Testis (tissue), 2 donors: ENCODE measurements at regions not wholly inside any gene's neighbourhood (a gene's known extent, or its start where the extent isn't known, plus 50 kb on each side); places are given as distances from the start of the nearest gene placed in this dataset.

Experiments used
- DNase-seq: peaks from one replicate; pipeline ENCODE4 v3.0.0-alpha.2; 2019
- H3K27ac ChIP-seq, 2 donors: fragments of 200-600 bp; sonication (generic); one replicate each; pipeline ENCODE4 v1.5.1; 2019
- H3K27me3 ChIP-seq: fragments of 200-600 bp; sonication (generic); one replicate; pipeline ENCODE4 v1.5.1; 2019
- H3K36me3 ChIP-seq: fragments of 200-600 bp; sonication (generic); one replicate; pipeline ENCODE4 v1.5.1; 2017; ENCODE audit warnings: low read depth; ENCODE audit errors: missing control alignments
- H3K4me1 ChIP-seq: fragments of 200-600 bp; sonication (generic); one replicate; pipeline ENCODE4 v1.5.1; 2019
- H3K4me3 ChIP-seq, 2 donors: fragments of 200-600 bp; sonication (generic); one replicate each; pipeline ENCODE4 v1.5.1; 2017 to 2019
- H3K9me3 ChIP-seq: fragments of 200-600 bp; sonication (generic); one replicate; pipeline ENCODE4 v1.5.1; 2017
- POLR2A ChIP-seq: fragments of 450-650 bp; IDR thresholded peaks from one replicate; pipeline ENCODE4 v1.6.1; 2017; ENCODE audit warnings: antibody characterized with exemption, mild to moderate bottlenecking, moderate library complexity
- WGBS, 2 donors: methylation state at CpG; one replicate each; pipeline ENCODE4 v1.1.5; 2018; 5-methylcytosine and 5-hydroxymethylcytosine counted together
- intact Hi-C: fragments of 100-400 bp; cut with DNase I; formaldehyde crosslinking; loops from one replicate; pipeline ENCODE4 v1.15.1; 2023; ENCODE audit warnings: low total_unique reads
- TF ChIP-seq, protein P1 (sequence below), 3 experiments: fragments of 450-650 bp in 2 of 3; fragments of 200-600 bp in 1 of 3; sonication (generic) in 1 of 3; IDR thresholded peaks; one replicate each; pipeline ENCODE4 v1.5.1; 2016 to 2019; ENCODE audit warnings: antibody characterized with exemption in 3 of 3, mild to moderate bottlenecking in 2 of 3, moderate library complexity in 1 of 3

DNA sequence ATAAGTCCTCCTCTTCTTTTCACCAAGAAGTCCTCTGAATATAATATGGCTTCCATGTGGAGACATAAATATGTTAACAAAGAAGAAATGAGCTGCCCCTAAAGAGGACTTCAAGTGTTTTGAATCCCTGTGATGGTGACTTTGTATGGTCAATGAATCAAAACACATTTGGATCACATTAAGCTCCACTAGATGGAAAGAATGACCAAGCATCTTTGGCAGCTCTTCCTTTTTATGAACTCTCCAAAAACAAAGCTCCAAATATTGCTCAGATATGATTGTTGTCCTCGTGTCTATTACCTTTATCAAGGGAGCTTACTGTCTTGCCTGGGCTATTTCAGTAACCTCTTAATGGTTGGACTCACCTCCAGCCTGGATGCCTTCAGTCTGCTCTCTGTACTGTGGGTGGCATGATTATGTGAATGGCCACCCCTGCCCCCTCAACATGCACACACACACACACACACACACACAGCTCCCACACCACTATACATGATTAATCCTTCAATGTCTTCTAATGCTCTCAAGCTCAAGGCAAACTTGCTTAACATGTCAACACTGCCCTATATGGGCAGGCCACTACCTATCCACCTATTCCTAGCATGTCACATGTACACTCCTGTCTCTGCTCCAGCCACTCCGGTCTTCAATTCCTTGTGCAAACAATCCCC lies 346.6 kb upstream of the SALL1 start:
- no peaks in the 10 kb centered on the region for H3K4me1 ChIP-seq
- H3K27me3 ChIP-seq = no peaks in the 10 kb centered on the region
- 67% methylated on average over 2 of the region's 2 CpGs for WGBS, 2 donors
- no peaks in the 10 kb centered on the region for H3K9me3 ChIP-seq
- no peak overlapping the region for H3K4me3 ChIP-seq
- no peaks in the 10 kb centered on the region for H3K36me3 ChIP-seq
- H3K27ac ChIP-seq = no peak overlapping the region
- intact Hi-C loops = no loop called here
- no peak for TF ChIP-seq POLR2A
- TF ChIP-seq, protein P1, sequence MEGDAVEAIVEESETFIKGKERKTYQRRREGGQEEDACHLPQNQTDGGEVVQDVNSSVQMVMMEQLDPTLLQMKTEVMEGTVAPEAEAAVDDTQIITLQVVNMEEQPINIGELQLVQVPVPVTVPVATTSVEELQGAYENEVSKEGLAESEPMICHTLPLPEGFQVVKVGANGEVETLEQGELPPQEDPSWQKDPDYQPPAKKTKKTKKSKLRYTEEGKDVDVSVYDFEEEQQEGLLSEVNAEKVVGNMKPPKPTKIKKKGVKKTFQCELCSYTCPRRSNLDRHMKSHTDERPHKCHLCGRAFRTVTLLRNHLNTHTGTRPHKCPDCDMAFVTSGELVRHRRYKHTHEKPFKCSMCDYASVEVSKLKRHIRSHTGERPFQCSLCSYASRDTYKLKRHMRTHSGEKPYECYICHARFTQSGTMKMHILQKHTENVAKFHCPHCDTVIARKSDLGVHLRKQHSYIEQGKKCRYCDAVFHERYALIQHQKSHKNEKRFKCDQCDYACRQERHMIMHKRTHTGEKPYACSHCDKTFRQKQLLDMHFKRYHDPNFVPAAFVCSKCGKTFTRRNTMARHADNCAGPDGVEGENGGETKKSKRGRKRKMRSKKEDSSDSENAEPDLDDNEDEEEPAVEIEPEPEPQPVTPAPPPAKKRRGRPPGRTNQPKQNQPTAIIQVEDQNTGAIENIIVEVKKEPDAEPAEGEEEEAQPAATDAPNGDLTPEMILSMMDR (IDR thresholded peaks at IDR 0.05) = no peak
- no peak for DNase-seq

- Histone ChIP-seq H3K27ac (no peak overlapping the region), H3K4me1 (no peaks in the 10 kb centered on the region)
- WGBS, 2 donors = 34 to 41% methylated on average over 6 of the region's 6 CpGs
These were observed 339.8 kb upstream of the SALL1 start for GRCh38 chr16:51490866-51491265.

DNA sequence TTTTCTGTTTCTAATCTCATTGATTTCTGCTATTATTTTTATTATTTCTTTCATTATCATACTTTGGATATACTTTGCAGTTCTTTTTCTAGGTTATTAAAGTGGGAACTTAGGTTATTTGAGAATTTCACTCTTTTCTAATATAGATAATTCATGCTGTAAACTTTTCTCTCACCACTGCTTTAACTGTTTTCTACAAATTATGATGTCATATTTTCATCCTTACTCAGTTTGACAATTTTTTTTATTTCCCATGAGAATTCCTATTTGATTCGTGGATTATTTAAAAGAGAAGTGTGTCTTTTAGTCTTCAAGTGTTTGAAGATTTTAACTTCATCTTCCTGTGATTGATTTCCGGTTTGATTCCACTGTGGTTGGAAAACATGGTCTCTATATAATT lies 336.8 kb upstream of the SALL1 start:
- DNase-seq = no peak
- Histone ChIP-seq H3K4me3 (no peak overlapping the region), H3K27ac (no peak overlapping the region), H3K27me3 (no peaks in the 10 kb centered on the region), H3K9me3 (no peaks in the 10 kb centered on the region), H3K4me1 (no peaks in the 10 kb centered on the region), H3K36me3 (no peaks in the 10 kb centered on the region)
- TF ChIP-seq POLR2A = no peak
- TF ChIP-seq, protein P1 (IDR thresholded peaks at IDR 0.05) = no peak
- WGBS, 2 donors = 80 to 84% methylated on average over 2 of the region's 2 CpGs
- intact Hi-C loops = no loop called here

More at GRCh38 chr16:51490866-51491265, 339.8 kb upstream of the SALL1 start:
- Histone ChIP-seq H3K9me3 (no peaks in the 10 kb centered on the region), H3K27me3 (no peaks in the 10 kb centered on the region), H3K4me3 (no peak overlapping the region), H3K36me3 (no peaks in the 10 kb centered on the region)
- intact Hi-C loops = no loop called here
- TF ChIP-seq, protein P1 (IDR thresholded peaks at IDR 0.05) = no peak
- no peak for TF ChIP-seq POLR2A
- no peak for DNase-seq

- no peak for DNase-seq
- TF ChIP-seq, protein P1 (IDR thresholded peaks at IDR 0.05) = no peak
- TF ChIP-seq POLR2A = no peak
- WGBS, 2 donors = 88 to 95% methylated on average over 1 of the region's 1 CpG
- no peaks in the 10 kb centered on the region for H3K27me3 ChIP-seq
- no peaks in the 10 kb centered on the region for H3K4me1 ChIP-seq
- intact Hi-C loops = no loop called here
- no peak overlapping the region for H3K27ac ChIP-seq
- no peaks in the 10 kb centered on the region for H3K9me3 ChIP-seq
- H3K36me3 ChIP-seq = no peaks in the 10 kb centered on the region
- H3K4me3 ChIP-seq = no peak overlapping the region
These were observed 323.5 kb upstream of the SALL1 start for GRCh38 chr16:51474414-51475091.

DNA sequence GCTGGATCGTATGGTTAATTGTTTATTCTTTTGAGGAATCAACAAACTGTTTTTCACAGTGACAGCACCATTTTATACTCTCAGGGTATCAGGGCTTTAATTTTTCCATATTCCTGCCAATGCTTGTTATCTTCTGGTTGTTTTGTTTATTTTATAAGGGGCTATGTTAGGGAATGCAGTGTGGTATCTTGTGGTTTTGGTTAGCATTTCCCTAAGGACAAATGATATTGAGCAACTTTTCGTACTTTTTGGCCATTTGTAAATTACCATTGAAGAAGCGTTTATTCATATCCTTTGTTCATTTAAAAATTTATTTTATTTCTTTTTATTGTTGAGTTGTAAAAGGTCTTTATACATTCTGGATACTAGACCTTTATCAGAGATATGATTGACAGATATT lies 322.0 kb upstream of the SALL1 start:
- Histone ChIP-seq H3K27me3 (no peaks in the 10 kb centered on the region), H3K4me3 (no peak overlapping the region), H3K36me3 (no peaks in the 10 kb centered on the region), H3K9me3 (no peaks in the 10 kb centered on the region), H3K4me1 (no peaks in the 10 kb centered on the region), H3K27ac (no peak overlapping the region)
- intact Hi-C loops = no loop called here
- 84 to 89% methylated on average over 3 of the region's 3 CpGs for WGBS, 2 donors
- DNase-seq = no peak
- no peak for TF ChIP-seq POLR2A
- TF ChIP-seq, protein P1 (IDR thresholded peaks at IDR 0.05) = no peak
